ENCODE measurements at regions not wholly inside any gene's neighbourhood (a gene's known extent, or its start where the extent isn't known, plus 50 kb on each side); places are given as distances from the start of the nearest gene placed in this dataset.

- Histone ChIP-seq H3K36me3 (ENCODE audit: control insufficient read depth in 2 of 2, insufficient read depth in 2 of 2, low read length in 2 of 2) (no peaks in the 10 kb centered on the region), H3K9me3 (ENCODE audit: control insufficient read depth in 2 of 2, low read length in 2 of 2) (no peaks in the 10 kb centered on the region), H3K4me1 (ENCODE audit: control insufficient read depth in 2 of 2, insufficient read depth in 2 of 2, low read length in 2 of 2) (no peaks in the 10 kb centered on the region), H3K27me3 (ENCODE audit: control insufficient read depth in 2 of 2, insufficient read depth in 2 of 2, low read length in 2 of 2) (no peaks in the 10 kb centered on the region), H3K27ac (ENCODE audit: low read depth in 2 of 2, low read length in 2 of 2) (no peak overlapping the region), H3K9ac (ENCODE audit: low read depth in 1 of 2, low read length in 2 of 2) (no peak overlapping the region), H3K4me3 (ENCODE audit: low read length in 2 of 2) (no peak overlapping the region)
These were observed 807.8 kb upstream of the CDH2 start for GRCh38 chr18:28984731-28985130.

- Histone ChIP-seq H3K4me1 (ENCODE audit: control insufficient read depth in 2 of 2, insufficient read depth in 2 of 2, low read length in 2 of 2) (no peaks in the 10 kb centered on the region), H3K9me3 (ENCODE audit: control insufficient read depth in 2 of 2, low read length in 2 of 2) (peaks cover 0 to 2% of the 10 kb centered on the region in 2 donors), H3K27ac (ENCODE audit: low read depth in 2 of 2, low read length in 2 of 2) (no peak overlapping the region), H3K9ac (ENCODE audit: low read depth in 1 of 2, low read length in 2 of 2) (no peak overlapping the region), H3K27me3 (ENCODE audit: control insufficient read depth in 2 of 2, insufficient read depth in 2 of 2, low read length in 2 of 2) (no peaks in the 10 kb centered on the region), H3K4me3 (ENCODE audit: low read length in 2 of 2) (no peak overlapping the region), H3K36me3 (ENCODE audit: control insufficient read depth in 2 of 2, insufficient read depth in 2 of 2, low read length in 2 of 2) (no peaks in the 10 kb centered on the region)
These were observed 797.6 kb upstream of the CDH2 start for GRCh38 chr18:28974504-28974903.

- Histone ChIP-seq H3K27ac (ENCODE audit: low read depth in 2 of 2, low read length in 2 of 2) (no peak overlapping the region), H3K4me1 (ENCODE audit: control insufficient read depth in 2 of 2, insufficient read depth in 2 of 2, low read length in 2 of 2) (no peaks in the 10 kb centered on the region), H3K4me3 (ENCODE audit: low read length in 2 of 2) (no peak overlapping the region), H3K9ac (ENCODE audit: low read depth in 1 of 2, low read length in 2 of 2) (no peak overlapping the region), H3K9me3 (ENCODE audit: control insufficient read depth in 2 of 2, low read length in 2 of 2) (peaks cover 0 to 2% of the 10 kb centered on the region in 2 donors), H3K36me3 (ENCODE audit: control insufficient read depth in 2 of 2, insufficient read depth in 2 of 2, low read length in 2 of 2) (no peaks in the 10 kb centered on the region), H3K27me3 (ENCODE audit: control insufficient read depth in 2 of 2, insufficient read depth in 2 of 2, low read length in 2 of 2) (no peaks in the 10 kb centered on the region)
These were observed 796.4 kb upstream of the CDH2 start for GRCh38 chr18:28973324-28973723.

GRCh38 chr18:28972333-28972907 lies 795.5 kb upstream of the CDH2 start:
- Histone ChIP-seq H3K9me3 (ENCODE audit: control insufficient read depth in 2 of 2, low read length in 2 of 2) (peaks cover 0 to 2% of the 10 kb centered on the region in 2 donors), H3K4me3 (ENCODE audit: low read length in 2 of 2) (no peak overlapping the region), H3K4me1 (ENCODE audit: control insufficient read depth in 2 of 2, insufficient read depth in 2 of 2, low read length in 2 of 2) (no peaks in the 10 kb centered on the region), H3K36me3 (ENCODE audit: control insufficient read depth in 2 of 2, insufficient read depth in 2 of 2, low read length in 2 of 2) (no peaks in the 10 kb centered on the region), H3K9ac (ENCODE audit: low read depth in 1 of 2, low read length in 2 of 2) (no peak overlapping the region), H3K27me3 (ENCODE audit: control insufficient read depth in 2 of 2, insufficient read depth in 2 of 2, low read length in 2 of 2) (no peaks in the 10 kb centered on the region), H3K27ac (ENCODE audit: low read depth in 2 of 2, low read length in 2 of 2) (no peak overlapping the region)

- Histone ChIP-seq H3K9me3 (ENCODE audit: control insufficient read depth in 2 of 2, low read length in 2 of 2) (no peaks in the 10 kb centered on the region), H3K36me3 (ENCODE audit: control insufficient read depth in 2 of 2, insufficient read depth in 2 of 2, low read length in 2 of 2) (no peaks in the 10 kb centered on the region), H3K27me3 (ENCODE audit: control insufficient read depth in 2 of 2, insufficient read depth in 2 of 2, low read length in 2 of 2) (no peaks in the 10 kb centered on the region), H3K9ac (ENCODE audit: low read depth in 1 of 2, low read length in 2 of 2) (no peak overlapping the region), H3K4me1 (ENCODE audit: control insufficient read depth in 2 of 2, insufficient read depth in 2 of 2, low read length in 2 of 2) (no peaks in the 10 kb centered on the region), H3K27ac (ENCODE audit: low read depth in 2 of 2, low read length in 2 of 2) (no peak overlapping the region), H3K4me3 (ENCODE audit: low read length in 2 of 2) (no peak overlapping the region)
These were observed 786.6 kb upstream of the CDH2 start for GRCh38 chr18:28963481-28963880.

GRCh38 chr18:28961669-28962228 lies 784.8 kb upstream of the CDH2 start:
- H3K27ac ChIP-seq (ENCODE audit: low read depth in 2 of 2, low read length in 2 of 2): no peak overlapping the region
- no peaks in the 10 kb centered on the region for H3K4me1 ChIP-seq (ENCODE audit: control insufficient read depth in 2 of 2, insufficient read depth in 2 of 2, low read length in 2 of 2)
- no peak overlapping the region for H3K4me3 ChIP-seq (ENCODE audit: low read length in 2 of 2)
- H3K27me3 ChIP-seq (ENCODE audit: control insufficient read depth in 2 of 2, insufficient read depth in 2 of 2, low read length in 2 of 2): no peaks in the 10 kb centered on the region
- H3K9me3 ChIP-seq (ENCODE audit: control insufficient read depth in 2 of 2, low read length in 2 of 2): no peaks in the 10 kb centered on the region
- H3K36me3 ChIP-seq (ENCODE audit: control insufficient read depth in 2 of 2, insufficient read depth in 2 of 2, low read length in 2 of 2): no peaks in the 10 kb centered on the region
- H3K9ac ChIP-seq (ENCODE audit: low read depth in 1 of 2, low read length in 2 of 2): no peak overlapping the region

- Histone ChIP-seq H3K4me1 (ENCODE audit: control insufficient read depth in 2 of 2, insufficient read depth in 2 of 2, low read length in 2 of 2) (no peaks in the 10 kb centered on the region), H3K27ac (ENCODE audit: low read depth in 2 of 2, low read length in 2 of 2) (no peak overlapping the region), H3K4me3 (ENCODE audit: low read length in 2 of 2) (no peak overlapping the region), H3K9me3 (ENCODE audit: control insufficient read depth in 2 of 2, low read length in 2 of 2) (no peaks in the 10 kb centered on the region), H3K36me3 (ENCODE audit: control insufficient read depth in 2 of 2, insufficient read depth in 2 of 2, low read length in 2 of 2) (no peaks in the 10 kb centered on the region), H3K9ac (ENCODE audit: low read depth in 1 of 2, low read length in 2 of 2) (no peak overlapping the region), H3K27me3 (ENCODE audit: control insufficient read depth in 2 of 2, insufficient read depth in 2 of 2, low read length in 2 of 2) (no peaks in the 10 kb centered on the region)
These were observed 783.2 kb upstream of the CDH2 start for GRCh38 chr18:28960146-28960545.

- Histone ChIP-seq H3K9ac (ENCODE audit: low read depth in 1 of 2, low read length in 2 of 2) (no peak overlapping the region), H3K27ac (ENCODE audit: low read depth in 2 of 2, low read length in 2 of 2) (no peak overlapping the region), H3K9me3 (ENCODE audit: control insufficient read depth in 2 of 2, low read length in 2 of 2) (peaks cover 0 to 2% of the 10 kb centered on the region in 2 donors), H3K4me3 (ENCODE audit: low read length in 2 of 2) (no peak overlapping the region), H3K4me1 (ENCODE audit: control insufficient read depth in 2 of 2, insufficient read depth in 2 of 2, low read length in 2 of 2) (no peaks in the 10 kb centered on the region), H3K36me3 (ENCODE audit: control insufficient read depth in 2 of 2, insufficient read depth in 2 of 2, low read length in 2 of 2) (no peaks in the 10 kb centered on the region), H3K27me3 (ENCODE audit: control insufficient read depth in 2 of 2, insufficient read depth in 2 of 2, low read length in 2 of 2) (no peaks in the 10 kb centered on the region)
These were observed 775.4 kb upstream of the CDH2 start for GRCh38 chr18:28952339-28952738.

GRCh38 chr18:28947900-28948299 lies 771.0 kb upstream of the CDH2 start:
- no peak overlapping the region for H3K4me3 ChIP-seq (ENCODE audit: low read length in 2 of 2)
- no peak overlapping the region for H3K27ac ChIP-seq (ENCODE audit: low read depth in 2 of 2, low read length in 2 of 2)
- H3K9ac ChIP-seq (ENCODE audit: low read depth in 1 of 2, low read length in 2 of 2): no peak overlapping the region
- no peaks in the 10 kb centered on the region for H3K36me3 ChIP-seq (ENCODE audit: control insufficient read depth in 2 of 2, insufficient read depth in 2 of 2, low read length in 2 of 2)
- no peaks in the 10 kb centered on the region for H3K4me1 ChIP-seq (ENCODE audit: control insufficient read depth in 2 of 2, insufficient read depth in 2 of 2, low read length in 2 of 2)
- no peaks in the 10 kb centered on the region for H3K27me3 ChIP-seq (ENCODE audit: control insufficient read depth in 2 of 2, insufficient read depth in 2 of 2, low read length in 2 of 2)
- H3K9me3 ChIP-seq (ENCODE audit: control insufficient read depth in 2 of 2, low read length in 2 of 2): peaks cover 2 to 3% of the 10 kb centered on the region in 2 donors

- no peaks in the 10 kb centered on the region for H3K36me3 ChIP-seq (ENCODE audit: control insufficient read depth in 2 of 2, insufficient read depth in 2 of 2, low read length in 2 of 2)
- H3K27ac ChIP-seq (ENCODE audit: low read depth in 2 of 2, low read length in 2 of 2): no peak overlapping the region
- no peak overlapping the region for H3K9ac ChIP-seq (ENCODE audit: low read depth in 1 of 2, low read length in 2 of 2)
- H3K27me3 ChIP-seq (ENCODE audit: control insufficient read depth in 2 of 2, insufficient read depth in 2 of 2, low read length in 2 of 2): no peaks in the 10 kb centered on the region
- peaks cover 0 to 3% of the 10 kb centered on the region in 2 donors for H3K9me3 ChIP-seq (ENCODE audit: control insufficient read depth in 2 of 2, low read length in 2 of 2)
- H3K4me3 ChIP-seq (ENCODE audit: low read length in 2 of 2): no peak overlapping the region
- H3K4me1 ChIP-seq (ENCODE audit: control insufficient read depth in 2 of 2, insufficient read depth in 2 of 2, low read length in 2 of 2): no peaks in the 10 kb centered on the region
These were observed 769.5 kb upstream of the CDH2 start for GRCh38 chr18:28946471-28946870.

All from mucosa of rectum (tissue), 2 donors.